T-helper 17 cell (primary cell): ENCODE measurements at regions not wholly inside any gene's neighbourhood (a gene's known extent, or its start where the extent isn't known, plus 50 kb on each side); places are given as distances from the start of the nearest gene placed in this dataset.

Experiments
- ATAC-seq: fragments of 150-1000 bp; cut with Tn5 transposase; 2 replicates; pipeline ENCODE4 v1.10.0; 2021; ENCODE audit warnings: mild to moderate bottlenecking, moderate library complexity
- DNase-seq, 3 donors: peaks; one replicate each; pipeline versions ENCODE4 v3.0.0 to v3.0.0-alpha.2; 2020 to 2021
- H3K9me3 ChIP-seq: one replicate; pipeline ENCODE4 v1.7.0; 2013; ENCODE audit warnings: low read length, mild to moderate bottlenecking; ENCODE audit not compliant: control insufficient read depth, poor library complexity, severe bottlenecking
- H3K27ac Mint-ChIP-seq: one replicate; pipeline ENCODE4 v1.8.0; 2022; ENCODE audit warnings: mild to moderate bottlenecking, moderate library complexity, mixed read lengths
- H3K27me3 Mint-ChIP-seq: one replicate; pipeline ENCODE4 v1.8.0; 2022; ENCODE audit warnings: mixed read lengths
- H3K36me3 Mint-ChIP-seq: one replicate; pipeline ENCODE4 v1.8.0; 2022; ENCODE audit warnings: low read depth, mixed read lengths
- H3K4me1 Mint-ChIP-seq: one replicate; pipeline ENCODE4 v1.8.0; 2022; ENCODE audit warnings: mild to moderate bottlenecking, mixed read lengths
- H3K4me3 Mint-ChIP-seq: one replicate; pipeline ENCODE4 v1.8.0; 2022; ENCODE audit warnings: mild to moderate bottlenecking, moderate library complexity, mixed read lengths

DNA sequence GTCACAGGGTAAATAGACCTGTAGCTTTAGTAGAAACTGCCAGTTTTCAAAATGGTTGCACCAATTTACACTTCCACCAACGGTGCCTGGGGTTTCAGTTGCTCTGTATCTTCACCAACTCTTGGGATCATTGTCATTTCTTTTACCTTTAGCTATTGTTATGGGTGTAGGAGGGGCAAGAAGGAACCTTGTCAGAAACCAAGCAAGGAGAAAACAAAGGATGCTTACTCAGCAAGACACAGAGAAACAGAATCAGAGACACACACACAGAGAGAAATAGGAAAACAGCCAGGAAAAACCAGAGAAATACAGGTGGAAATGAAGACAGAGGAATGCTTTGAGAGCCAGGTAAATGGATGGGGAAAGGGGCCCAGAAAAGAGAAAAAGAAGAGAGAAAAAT lies 367.6 kb downstream of the MIAT start:
- ATAC-seq (no peak), DNase-seq (no peak)
- Mint-ChIP-seq H3K36me3 (no peaks in the 10 kb centered on the region), H3K4me1 (no peaks in the 10 kb centered on the region), H3K27ac (no peak overlapping the region), H3K4me3 (no peak overlapping the region), H3K27me3 (peaks cover 18% of the 10 kb centered on the region)
- H3K9me3 ChIP-seq = no peaks in the 10 kb centered on the region

- ATAC-seq = no peak
- H3K27ac Mint-ChIP-seq = no peak overlapping the region
- no peaks in the 10 kb centered on the region for H3K36me3 Mint-ChIP-seq
- H3K27me3 Mint-ChIP-seq = peaks cover 13% of the 10 kb centered on the region
- no peak overlapping the region for H3K4me3 Mint-ChIP-seq
- H3K4me1 Mint-ChIP-seq = no peaks in the 10 kb centered on the region
- no peaks in the 10 kb centered on the region for H3K9me3 ChIP-seq
- no peak for DNase-seq
Observed at GRCh38 chr22:27028093-27028492, 370.7 kb downstream of the MIAT start.

- H3K9me3 ChIP-seq = no peaks in the 10 kb centered on the region
- DNase-seq (no peak), ATAC-seq (no peak)
- peaks cover 20% of the 10 kb centered on the region for H3K27me3 Mint-ChIP-seq
- no peak overlapping the region for H3K27ac Mint-ChIP-seq
- no peaks in the 10 kb centered on the region for H3K36me3 Mint-ChIP-seq
- no peak overlapping the region for H3K4me3 Mint-ChIP-seq
- H3K4me1 Mint-ChIP-seq = no peaks in the 10 kb centered on the region
Observed at GRCh38 chr22:27029584-27030130, 372.3 kb downstream of the MIAT start.

DNA sequence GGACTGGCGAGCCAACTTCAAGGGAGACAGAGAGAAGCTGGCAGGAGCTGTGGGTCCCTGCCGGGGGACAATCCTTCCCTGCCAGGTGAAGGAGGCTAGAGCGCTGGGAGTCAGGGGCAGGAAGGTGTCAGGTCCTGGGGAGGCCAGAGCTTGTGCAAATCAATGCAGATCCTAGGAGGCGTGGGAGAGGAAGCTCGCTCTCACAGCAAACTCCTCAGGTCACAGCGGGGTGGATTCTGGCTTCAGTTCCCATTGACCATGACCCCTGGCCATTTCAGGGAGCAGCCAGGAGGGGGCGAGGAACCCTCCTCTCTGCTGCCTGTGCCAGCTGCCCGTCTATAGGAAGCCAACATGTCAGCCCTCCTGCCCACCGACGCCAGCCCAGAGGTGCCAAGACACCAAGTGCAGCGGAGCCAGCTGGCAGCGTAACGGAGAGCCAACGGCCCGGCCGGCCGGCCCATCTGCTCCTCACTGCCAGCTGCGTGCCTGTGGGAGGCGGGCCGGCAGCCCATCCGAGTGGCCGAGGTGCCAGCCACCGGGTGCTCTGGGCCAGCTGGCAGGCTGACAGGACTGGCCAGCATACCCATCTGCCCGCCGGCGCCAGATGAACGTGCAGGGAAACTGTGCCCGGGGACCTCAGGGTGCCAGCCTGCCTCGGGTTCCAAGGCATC lies 374.8 kb downstream of the MIAT start:
- H3K27ac Mint-ChIP-seq = no peak overlapping the region
- H3K4me1 Mint-ChIP-seq = no peaks in the 10 kb centered on the region
- H3K36me3 Mint-ChIP-seq = no peaks in the 10 kb centered on the region
- H3K9me3 ChIP-seq = no peaks in the 10 kb centered on the region
- DNase-seq = no peak
- ATAC-seq = no peak
- H3K27me3 Mint-ChIP-seq = peaks cover 12% of the 10 kb centered on the region
- H3K4me3 Mint-ChIP-seq = no peak overlapping the region

DNA sequence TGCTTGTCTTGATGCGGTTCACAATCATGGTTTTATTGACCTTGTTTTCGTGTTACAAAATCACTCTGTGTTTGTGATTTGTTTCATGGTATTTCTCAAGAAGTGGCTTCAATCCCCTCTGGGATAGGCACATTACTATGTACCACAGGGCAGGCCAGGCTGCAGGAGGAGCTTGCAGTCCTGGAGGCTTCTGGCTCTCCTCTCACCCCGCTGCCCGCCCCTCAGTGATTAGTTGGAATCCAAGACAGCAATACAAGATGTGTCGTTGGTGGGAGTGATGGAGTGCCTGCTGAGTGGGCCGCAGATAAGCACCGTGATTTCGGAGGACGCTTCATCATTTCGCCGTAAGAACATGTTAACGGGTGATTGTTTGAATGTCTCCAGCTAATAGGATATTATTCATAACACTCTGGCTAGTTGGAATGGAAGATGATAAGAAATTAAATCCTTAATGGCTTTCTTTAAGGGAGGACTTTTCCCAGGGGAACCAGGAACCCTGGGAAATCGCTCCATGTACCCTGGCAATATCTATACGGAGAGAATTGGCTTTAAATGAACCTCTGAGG lies 384.4 kb downstream of the MIAT start:
- Mint-ChIP-seq H3K36me3 (no peaks in the 10 kb centered on the region), H3K4me1 (no peaks in the 10 kb centered on the region), H3K27ac (no peak overlapping the region), H3K27me3 (peaks cover 19% of the 10 kb centered on the region), H3K4me3 (no peak overlapping the region)
- no peak for DNase-seq
- ATAC-seq = no peak
- peaks cover 3% of the 10 kb centered on the region for H3K9me3 ChIP-seq

DNA sequence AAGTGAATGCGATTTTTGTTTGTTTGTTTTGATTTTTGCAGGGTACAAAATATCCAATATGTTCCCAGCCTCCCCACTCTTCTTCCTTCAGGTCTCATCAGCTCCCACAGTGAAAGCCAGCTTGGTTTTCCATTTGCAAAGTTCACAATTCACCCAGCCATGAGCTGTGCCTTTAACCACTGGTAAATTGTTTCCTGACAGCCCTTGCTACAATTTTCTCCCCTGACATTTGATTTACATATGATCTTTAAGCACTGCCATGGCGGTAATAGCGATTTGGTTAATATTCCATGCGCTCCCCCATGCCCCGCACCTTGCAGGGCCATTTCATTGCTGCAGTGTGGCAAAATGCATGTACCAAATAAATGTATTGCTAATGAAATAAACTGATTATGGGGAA lies 385.9 kb downstream of the MIAT start:
- DNase-seq (no peak), ATAC-seq (no peak)
- Mint-ChIP-seq H3K4me3 (no peak overlapping the region), H3K36me3 (no peaks in the 10 kb centered on the region), H3K4me1 (no peaks in the 10 kb centered on the region), H3K27me3 (peaks cover 19% of the 10 kb centered on the region), H3K27ac (no peak overlapping the region)
- peaks cover 3% of the 10 kb centered on the region for H3K9me3 ChIP-seq

- Mint-ChIP-seq H3K4me3 (no peak overlapping the region), H3K27ac (no peak overlapping the region), H3K36me3 (no peaks in the 10 kb centered on the region), H3K4me1 (no peaks in the 10 kb centered on the region), H3K27me3 (peaks cover 24% of the 10 kb centered on the region)
- no peak for DNase-seq
- ATAC-seq = no peak
- peaks cover 3% of the 10 kb centered on the region for H3K9me3 ChIP-seq
Observed at GRCh38 chr22:27045103-27045947, 387.9 kb downstream of the MIAT start.

DNA sequence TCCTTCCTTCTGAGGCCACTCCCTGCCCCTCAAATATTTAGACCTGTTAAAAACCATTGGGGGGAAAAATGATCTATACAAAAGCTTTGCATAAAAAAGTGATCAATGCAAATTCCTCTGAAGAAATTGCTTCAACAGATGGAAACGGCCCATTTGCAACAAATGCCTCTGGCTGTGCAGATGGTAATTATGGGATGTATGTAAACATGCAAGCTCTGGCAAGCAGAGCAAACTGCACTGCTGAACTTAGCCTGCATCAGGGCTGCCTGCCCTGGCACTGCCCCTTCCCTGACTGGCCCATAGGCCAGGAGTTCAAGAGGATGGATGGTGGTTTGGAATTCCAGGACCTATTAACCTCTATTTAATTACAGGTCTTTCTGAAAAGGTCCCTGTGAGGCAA lies 388.7 kb downstream of the MIAT start:
- Mint-ChIP-seq H3K4me1 (no peaks in the 10 kb centered on the region), H3K27me3 (peaks cover 24% of the 10 kb centered on the region), H3K27ac (no peak overlapping the region), H3K36me3 (no peaks in the 10 kb centered on the region), H3K4me3 (no peak overlapping the region)
- DNase-seq = no peak
- ATAC-seq = no peak
- H3K9me3 ChIP-seq = peaks cover 3% of the 10 kb centered on the region

- Mint-ChIP-seq H3K36me3 (no peaks in the 10 kb centered on the region), H3K4me3 (no peak overlapping the region), H3K4me1 (no peaks in the 10 kb centered on the region), H3K27ac (no peak overlapping the region), H3K27me3 (peaks cover 24% of the 10 kb centered on the region)
- no peak for ATAC-seq
- no peak for DNase-seq
- peaks cover 3% of the 10 kb centered on the region for H3K9me3 ChIP-seq
Observed at GRCh38 chr22:27046603-27047002, 389.2 kb downstream of the MIAT start.

DNA sequence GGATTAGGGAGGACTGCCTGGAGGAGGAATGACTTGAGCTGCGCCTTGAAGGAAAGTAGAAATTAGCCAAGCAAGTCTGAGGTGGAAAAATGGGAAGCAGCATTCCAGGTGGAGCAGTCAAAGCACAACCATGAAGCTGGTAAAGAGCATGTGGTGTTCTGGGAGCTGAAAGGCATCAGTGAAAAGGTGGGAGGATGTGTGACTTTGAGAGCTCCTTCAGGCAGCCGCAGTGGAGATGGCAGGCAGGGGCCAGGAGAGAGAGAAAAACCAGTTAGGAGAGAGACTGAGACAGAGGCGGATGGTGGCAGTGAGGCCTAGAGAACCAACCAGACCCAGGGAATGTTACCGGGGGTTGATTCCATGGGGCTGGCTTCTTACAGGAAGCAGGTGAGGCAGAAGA lies 393.4 kb downstream of the MIAT start:
- H3K9me3 ChIP-seq = no peaks in the 10 kb centered on the region
- ATAC-seq (no peak), DNase-seq (no peak)
- H3K27me3 Mint-ChIP-seq = peaks cover 23% of the 10 kb centered on the region
- H3K4me3 Mint-ChIP-seq = no peak overlapping the region
- no peak overlapping the region for H3K27ac Mint-ChIP-seq
- H3K36me3 Mint-ChIP-seq = no peaks in the 10 kb centered on the region
- H3K4me1 Mint-ChIP-seq = no peaks in the 10 kb centered on the region

DNA sequence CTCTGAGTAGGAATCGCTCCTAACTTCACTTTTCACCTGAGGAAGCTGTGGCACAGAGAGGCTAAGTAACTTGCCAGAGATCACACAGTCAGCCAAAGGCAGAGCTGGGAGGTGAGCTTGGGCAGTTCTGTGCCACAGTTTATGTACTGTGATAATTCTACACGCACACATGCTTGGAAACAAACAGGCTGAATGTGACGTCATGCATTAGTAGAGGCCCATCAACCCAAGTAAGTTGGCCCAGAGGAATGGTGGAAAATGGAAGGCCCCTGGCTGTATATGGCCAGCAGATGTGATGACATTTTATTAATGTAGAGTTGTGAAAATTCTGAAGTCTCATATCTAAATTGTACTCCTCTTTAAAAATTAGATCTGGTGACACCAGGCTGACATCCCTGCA lies 394.0 kb downstream of the MIAT start:
- no peak overlapping the region for H3K4me3 Mint-ChIP-seq
- DNase-seq (no peak), ATAC-seq (no peak)
- no peaks in the 10 kb centered on the region for H3K9me3 ChIP-seq
- H3K27ac Mint-ChIP-seq = no peak overlapping the region
- peaks cover 21% of the 10 kb centered on the region for H3K27me3 Mint-ChIP-seq
- H3K4me1 Mint-ChIP-seq = no peaks in the 10 kb centered on the region
- no peaks in the 10 kb centered on the region for H3K36me3 Mint-ChIP-seq

DNA sequence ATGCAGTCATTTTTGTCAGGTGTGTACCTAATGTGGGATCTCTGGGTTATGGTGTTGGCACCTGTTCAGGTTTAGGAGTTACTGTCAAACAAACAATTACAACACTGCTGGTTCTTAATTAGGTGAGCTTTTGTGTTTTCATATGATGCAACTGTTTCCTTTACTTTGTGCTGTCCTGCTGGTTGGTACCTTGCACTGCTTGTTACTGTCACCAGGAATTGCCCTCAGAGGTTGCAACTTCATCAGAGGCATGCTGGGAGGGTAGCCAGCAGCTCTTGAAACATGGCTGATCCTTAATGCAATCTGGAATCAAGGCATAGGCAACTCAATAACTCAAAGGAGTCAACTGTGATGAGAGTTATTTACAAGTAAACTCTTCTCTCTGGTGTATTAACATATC lies 400.3 kb downstream of the MIAT start:
- H3K27me3 Mint-ChIP-seq = peaks cover 35% of the 10 kb centered on the region
- peaks cover 2% of the 10 kb centered on the region for H3K36me3 Mint-ChIP-seq
- no peaks in the 10 kb centered on the region for H3K4me1 Mint-ChIP-seq
- ATAC-seq = no peak
- H3K4me3 Mint-ChIP-seq = no peak overlapping the region
- no peak for DNase-seq
- H3K9me3 ChIP-seq = no peaks in the 10 kb centered on the region
- no peak overlapping the region for H3K27ac Mint-ChIP-seq

GRCh38 chr22:27060190-27060589 lies 402.8 kb downstream of the MIAT start:
- Mint-ChIP-seq H3K27ac (no peak overlapping the region), H3K36me3 (peaks cover 4% of the 10 kb centered on the region), H3K27me3 (peaks cover 38% of the 10 kb centered on the region), H3K4me3 (no peak overlapping the region), H3K4me1 (peaks cover 4% of the 10 kb centered on the region)
- ATAC-seq (no peak), DNase-seq (no peak)
- no peaks in the 10 kb centered on the region for H3K9me3 ChIP-seq
